ENCODE measurements at regions not wholly inside any gene's neighbourhood (a gene's known extent, or its start where the extent isn't known, plus 50 kb on each side); places are given as distances from the start of the nearest gene placed in this dataset.
"Not testable (repeated sequence)": the region's sequence is repeated elsewhere in the genome, so short reads cannot be mapped to it uniquely, and the experiment has no call there.

GRCh38 chr18:10249270-10249669 lies 205.2 kb upstream of the APCDD1 start:
- DNase-seq (ENCODE audit: low read depth): no peak

- no peak for DNase-seq (ENCODE audit: low read depth)
Measured at GRCh38 chr18:10249801-10250200, 204.6 kb upstream of the APCDD1 start.

GRCh38 chr18:10252494-10252893 lies 201.9 kb upstream of the APCDD1 start:
- no peak for DNase-seq (ENCODE audit: low read depth)

- no peak for DNase-seq (ENCODE audit: low read depth)
Measured at GRCh38 chr18:10252952-10253705, 201.3 kb upstream of the APCDD1 start.

GRCh38 chr18:10256276-10256675 lies 198.2 kb upstream of the APCDD1 start:
- DNase-seq (ENCODE audit: low read depth): not testable (repeated sequence)

GRCh38 chr18:10258836-10259474 lies 195.5 kb upstream of the APCDD1 start:
- DNase-seq (ENCODE audit: low read depth): no peak

- peak; percentile 12 for DNase-seq (ENCODE audit: low read depth)
Measured at GRCh38 chr18:10259901-10260300, 194.5 kb upstream of the APCDD1 start.

- peak; percentile 35 for DNase-seq (ENCODE audit: low read depth)
Measured at GRCh38 chr18:10261344-10262276, 192.8 kb upstream of the APCDD1 start.

GRCh38 chr18:10262566-10262965 lies 191.9 kb upstream of the APCDD1 start:
- DNase-seq (ENCODE audit: low read depth): no peak

- no peak for DNase-seq (ENCODE audit: low read depth)
Measured at GRCh38 chr18:10264260-10264659, 190.2 kb upstream of the APCDD1 start.

- DNase-seq (ENCODE audit: low read depth): peak; percentile 37
Measured at GRCh38 chr18:10265560-10266333, 188.7 kb upstream of the APCDD1 start.

GRCh38 chr18:10266334-10266590 lies 188.2 kb upstream of the APCDD1 start:
- DNase-seq (ENCODE audit: low read depth): no peak

GRCh38 chr18:10269261-10269660 lies 185.2 kb upstream of the APCDD1 start:
- no peak for DNase-seq (ENCODE audit: low read depth)

GRCh38 chr18:10270151-10270571 lies 184.3 kb upstream of the APCDD1 start:
- DNase-seq (ENCODE audit: low read depth): peak; percentile 63

- DNase-seq (ENCODE audit: low read depth): peak; percentile 16
Measured at GRCh38 chr18:10271481-10271880, 183.0 kb upstream of the APCDD1 start.

GRCh38 chr18:10274301-10274700 lies 180.1 kb upstream of the APCDD1 start:
- peak; percentile 83 for DNase-seq (ENCODE audit: low read depth)

GRCh38 chr18:10275486-10275885 lies 178.9 kb upstream of the APCDD1 start:
- no peak for DNase-seq (ENCODE audit: low read depth)

GRCh38 chr18:10278265-10278664 lies 176.2 kb upstream of the APCDD1 start:
- no peak for DNase-seq (ENCODE audit: low read depth)

- no peak for DNase-seq (ENCODE audit: low read depth)
Measured at GRCh38 chr18:10279471-10279870, 175.0 kb upstream of the APCDD1 start.

GRCh38 chr18:10279905-10280644 lies 174.4 kb upstream of the APCDD1 start:
- DNase-seq (ENCODE audit: low read depth): no peak

- no peak for DNase-seq (ENCODE audit: low read depth)
Measured at GRCh38 chr18:10284540-10285282, 169.7 kb upstream of the APCDD1 start.
